ENCODE measurements at regions not wholly inside any gene's neighbourhood (a gene's known extent, or its start where the extent isn't known, plus 50 kb on each side); places are given as distances from the start of the nearest gene placed in this dataset.
"Not testable (repeated sequence)": the region's sequence is repeated elsewhere in the genome, so short reads cannot be mapped to it uniquely, and the experiment has no call there.

- no peak for DNase-seq (ENCODE audit: low spot score)
These were observed 133.7 kb downstream of the ANXA2 start for GRCh38 chr15:60264088-60264487.

DNA sequence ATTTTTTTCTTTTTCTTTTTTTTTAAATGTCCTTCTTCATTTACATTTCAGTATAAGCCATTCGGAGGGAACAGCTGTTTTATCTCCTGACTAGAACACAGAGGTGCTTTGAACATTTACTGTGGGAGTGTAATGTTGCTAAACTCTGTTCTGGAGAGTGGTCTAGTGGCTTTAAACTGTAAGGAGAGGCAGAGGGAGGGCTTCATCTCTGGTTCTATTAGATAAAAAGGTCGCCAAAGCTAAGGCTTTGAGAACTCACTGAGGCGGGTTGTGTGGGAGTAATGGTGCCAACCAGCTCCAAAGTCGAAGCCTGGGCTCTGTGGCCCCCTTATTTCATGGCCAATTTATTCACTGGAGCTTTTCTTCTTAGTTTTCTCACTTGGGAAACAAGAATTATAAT lies 133.2 kb downstream of the ANXA2 start:
- no peak for DNase-seq (ENCODE audit: low spot score)

GRCh38 chr15:60265057-60265456 lies 132.7 kb downstream of the ANXA2 start:
- no peak for DNase-seq (ENCODE audit: low spot score)

GRCh38 chr15:60272623-60273022 lies 125.2 kb downstream of the ANXA2 start:
- no peak for DNase-seq (ENCODE audit: low spot score)

- no peak for DNase-seq (ENCODE audit: low spot score)
These were observed 122.2 kb downstream of the ANXA2 start for GRCh38 chr15:60275624-60276023.

GRCh38 chr15:60278879-60279278 lies 118.9 kb downstream of the ANXA2 start:
- no peak for DNase-seq (ENCODE audit: low spot score)

DNA sequence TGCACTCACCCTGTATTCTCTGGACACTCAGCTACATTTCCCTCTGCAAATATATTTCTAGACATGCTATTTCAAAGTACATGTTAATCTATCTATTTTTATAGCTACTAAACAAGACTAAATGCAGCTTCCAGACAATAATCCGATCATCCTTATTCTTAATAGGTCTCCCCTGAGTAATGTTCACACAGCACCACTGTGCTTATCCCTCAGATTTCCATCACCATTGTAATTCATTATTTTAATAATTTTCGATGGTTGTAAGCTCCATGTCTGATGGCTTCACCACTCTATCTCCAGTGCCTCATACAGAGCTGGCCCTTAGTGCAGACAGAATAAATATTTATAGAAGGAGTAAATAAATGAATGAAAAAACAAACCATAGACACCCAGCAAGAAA lies 117.5 kb downstream of the ANXA2 start:
- no peak for DNase-seq (ENCODE audit: low spot score)

- DNase-seq (ENCODE audit: low spot score), result no peak
These were observed 113.8 kb downstream of the ANXA2 start for GRCh38 chr15:60283936-60284335.

GRCh38 chr15:60295901-60296300 lies 101.9 kb downstream of the ANXA2 start:
- not testable (repeated sequence) for DNase-seq (ENCODE audit: low spot score)

DNA sequence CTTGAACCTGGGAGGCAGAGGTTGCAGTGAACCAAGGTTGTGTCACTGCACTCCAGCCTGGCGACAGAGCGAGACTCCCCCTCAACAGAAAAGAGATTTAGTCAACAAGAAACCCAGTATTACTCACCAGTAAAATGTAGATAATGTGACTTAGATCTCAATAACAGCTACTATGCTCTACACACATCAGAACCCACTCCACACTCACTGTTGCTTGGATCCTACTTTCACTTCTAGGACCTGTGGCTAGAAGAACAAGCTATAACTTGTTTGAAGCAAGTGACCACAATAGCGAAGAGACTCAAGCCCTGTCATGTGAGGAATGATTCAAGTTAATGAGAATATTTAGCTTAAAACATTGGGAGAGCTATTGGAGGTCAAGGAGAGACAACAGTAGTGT lies 100.7 kb downstream of the ANXA2 start:
- DNase-seq (ENCODE audit: low spot score), result no peak
